ENCODE measurements at regions not wholly inside any gene's neighbourhood (a gene's known extent, or its start where the extent isn't known, plus 50 kb on each side); places are given as distances from the start of the nearest gene placed in this dataset.

- H3K4me1 ChIP-seq (ENCODE audit: control insufficient read depth, insufficient read depth, low read length), result no peaks in the 10 kb centered on the region
- H3K36me3 ChIP-seq (ENCODE audit: control insufficient read depth in 2 of 2, insufficient read depth in 2 of 2, low read length in 1 of 2), result no peaks in the 10 kb centered on the region
- H3K79me2 ChIP-seq (ENCODE audit: control insufficient read depth, insufficient read depth, low read length), result no peaks in the 10 kb centered on the region
- no peaks in the 10 kb centered on the region for H3K27me3 ChIP-seq (replicated peaks in 1 of 2; ENCODE audit: control insufficient read depth in 2 of 2, insufficient read depth in 2 of 2, low read length in 1 of 2)
- H4K20me1 ChIP-seq (ENCODE audit: control insufficient read depth, insufficient read depth), result no peaks in the 10 kb centered on the region
- DNase-seq (ENCODE audit: low read depth, low spot score) (no peak), FAIRE-seq (no peak), ATAC-seq (no peak)
- in situ Hi-C loops (cut with MboI) (no loop called here), intact Hi-C loops (cut with micrococcal nuclease; ENCODE audit: unreplicated experiment) (no loop called here)
- peaks cover 3% of the 10 kb centered on the region; the same call in 2 of the 3 replicates for H3K9me3 ChIP-seq (replicated peaks; ENCODE audit: control insufficient read depth, insufficient read depth, low read length)
- H3K4me2 ChIP-seq (ENCODE audit: control insufficient read depth, insufficient read depth), result no peak overlapping the region
- ChIA-PET RAD21 (ENCODE audit: unreplicated experiment) (no interaction called here), CTCF (no interaction called here), POLR2A (no interaction called here), SMC1A (ENCODE audit: uncharacterized antibody, unreplicated experiment) (interaction anchor here (1.1 kb wide), 1 partner anchor 19 kb away, joined by 4 read pairs; no protein-coding TSS in a partner anchor)
- H3K27ac ChIP-seq (ENCODE audit: control insufficient read depth, insufficient read depth), result no peak overlapping the region
- no peak overlapping the region for H3K4me3 ChIP-seq
- no TSS peak for BruUV-seq (replicated peaks)
- H2AFZ ChIP-seq (ENCODE audit: control insufficient read depth, low read depth, low read length), result no peak overlapping the region
- no peak overlapping the region for H3K9ac ChIP-seq (ENCODE audit: control insufficient read depth, insufficient read depth, low read length)
- TF ChIP-seq MEF2B (IDR thresholded peaks at IDR 0.05; ENCODE audit: partially characterized antibody, poor library complexity, severe bottlenecking) (no peak), MTA2 (IDR thresholded peaks at IDR 0.05; ENCODE audit: low read depth) (no peak), RAD51 (IDR thresholded peaks at IDR 0.05) (no peak), IRF4 (IDR thresholded peaks at IDR 0.05; ENCODE audit: low read depth, low read length) (no peak), STAT3 (IDR thresholded peaks at IDR 0.05; ENCODE audit: low read depth, low read length) (no peak), MYC (IDR thresholded peaks at IDR 0.05; ENCODE audit: insufficient read depth, insufficient read length, insufficient replicate concordance, low read length, severe bottlenecking) (no peak), POLR2AphosphoS2 (IDR thresholded peaks at IDR 0.05; ENCODE audit: low read depth, low read length) (no peak), ZBTB40 (IDR thresholded peaks at IDR 0.05; ENCODE audit: borderline replicate concordance) (no peak), SREBF2 (IDR thresholded peaks at IDR 0.05; ENCODE audit: low read length) (no peak), SMAD1 (IDR thresholded peaks at IDR 0.05; ENCODE audit: low read depth, partially characterized antibody) (no peak), GABPA (IDR thresholded peaks at IDR 0.05; ENCODE audit: low read depth) (no peak), ZNF217 (IDR thresholded peaks at IDR 0.05) (no peak), RFX5 (IDR thresholded peaks at IDR 0.05; ENCODE audit: low read depth, low read length) (no peak), BRCA1 (IDR thresholded peaks at IDR 0.05; ENCODE audit: low read depth, low read length) (no peak)
Measured at GRCh38 chr14:59009967-59010366, 178.5 kb upstream of the DAAM1 start.

All from GM12878 (cell line).